ENCODE measurements at regions not wholly inside any gene's neighbourhood (a gene's known extent, or its start where the extent isn't known, plus 50 kb on each side); places are given as distances from the start of the nearest gene placed in this dataset.

DNA sequence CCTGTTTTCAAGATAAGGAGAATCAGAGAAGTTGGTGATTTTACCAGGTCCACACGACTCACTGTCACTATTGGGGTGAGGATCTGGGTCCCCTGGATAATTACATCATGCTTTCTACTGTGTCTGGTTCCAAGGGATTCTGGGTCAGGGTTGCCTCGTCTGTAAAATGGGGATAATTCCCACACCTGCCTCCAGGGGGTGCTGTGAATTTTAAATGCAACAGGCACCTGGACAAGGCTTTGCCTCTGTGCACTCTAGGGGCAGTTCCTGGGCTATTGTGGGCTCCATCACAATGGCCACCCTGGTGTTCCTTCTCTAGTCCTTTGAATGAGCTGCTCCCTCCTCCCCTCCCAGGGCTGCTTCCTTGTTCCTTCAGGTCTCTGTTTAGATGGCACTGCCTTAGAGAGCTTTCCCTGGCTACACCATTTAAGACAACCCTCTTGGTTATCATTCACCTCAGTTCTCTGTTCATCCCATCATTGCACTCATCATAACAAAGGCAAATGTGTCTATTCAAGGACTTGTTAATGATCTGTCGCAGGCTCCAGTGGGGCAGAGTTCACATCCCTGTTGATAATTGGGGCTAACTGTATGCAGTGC lies 178.6 kb downstream of the MIAT start (continued):
- TF ChIP-seq, protein P1, sequence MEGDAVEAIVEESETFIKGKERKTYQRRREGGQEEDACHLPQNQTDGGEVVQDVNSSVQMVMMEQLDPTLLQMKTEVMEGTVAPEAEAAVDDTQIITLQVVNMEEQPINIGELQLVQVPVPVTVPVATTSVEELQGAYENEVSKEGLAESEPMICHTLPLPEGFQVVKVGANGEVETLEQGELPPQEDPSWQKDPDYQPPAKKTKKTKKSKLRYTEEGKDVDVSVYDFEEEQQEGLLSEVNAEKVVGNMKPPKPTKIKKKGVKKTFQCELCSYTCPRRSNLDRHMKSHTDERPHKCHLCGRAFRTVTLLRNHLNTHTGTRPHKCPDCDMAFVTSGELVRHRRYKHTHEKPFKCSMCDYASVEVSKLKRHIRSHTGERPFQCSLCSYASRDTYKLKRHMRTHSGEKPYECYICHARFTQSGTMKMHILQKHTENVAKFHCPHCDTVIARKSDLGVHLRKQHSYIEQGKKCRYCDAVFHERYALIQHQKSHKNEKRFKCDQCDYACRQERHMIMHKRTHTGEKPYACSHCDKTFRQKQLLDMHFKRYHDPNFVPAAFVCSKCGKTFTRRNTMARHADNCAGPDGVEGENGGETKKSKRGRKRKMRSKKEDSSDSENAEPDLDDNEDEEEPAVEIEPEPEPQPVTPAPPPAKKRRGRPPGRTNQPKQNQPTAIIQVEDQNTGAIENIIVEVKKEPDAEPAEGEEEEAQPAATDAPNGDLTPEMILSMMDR (IDR thresholded peaks at IDR 0.05; ENCODE audit: control extremely low read depth in 1 of 3, insufficient read depth in 1 of 3, low read depth in 1 of 3, low read length in 3 of 3) = peak; percentile 66 to 89 (median 88)
- no peak for TF ChIP-seq SP1 (IDR thresholded peaks at IDR 0.05; ENCODE audit: low read depth, low read length)
- TF ChIP-seq, protein P2, sequence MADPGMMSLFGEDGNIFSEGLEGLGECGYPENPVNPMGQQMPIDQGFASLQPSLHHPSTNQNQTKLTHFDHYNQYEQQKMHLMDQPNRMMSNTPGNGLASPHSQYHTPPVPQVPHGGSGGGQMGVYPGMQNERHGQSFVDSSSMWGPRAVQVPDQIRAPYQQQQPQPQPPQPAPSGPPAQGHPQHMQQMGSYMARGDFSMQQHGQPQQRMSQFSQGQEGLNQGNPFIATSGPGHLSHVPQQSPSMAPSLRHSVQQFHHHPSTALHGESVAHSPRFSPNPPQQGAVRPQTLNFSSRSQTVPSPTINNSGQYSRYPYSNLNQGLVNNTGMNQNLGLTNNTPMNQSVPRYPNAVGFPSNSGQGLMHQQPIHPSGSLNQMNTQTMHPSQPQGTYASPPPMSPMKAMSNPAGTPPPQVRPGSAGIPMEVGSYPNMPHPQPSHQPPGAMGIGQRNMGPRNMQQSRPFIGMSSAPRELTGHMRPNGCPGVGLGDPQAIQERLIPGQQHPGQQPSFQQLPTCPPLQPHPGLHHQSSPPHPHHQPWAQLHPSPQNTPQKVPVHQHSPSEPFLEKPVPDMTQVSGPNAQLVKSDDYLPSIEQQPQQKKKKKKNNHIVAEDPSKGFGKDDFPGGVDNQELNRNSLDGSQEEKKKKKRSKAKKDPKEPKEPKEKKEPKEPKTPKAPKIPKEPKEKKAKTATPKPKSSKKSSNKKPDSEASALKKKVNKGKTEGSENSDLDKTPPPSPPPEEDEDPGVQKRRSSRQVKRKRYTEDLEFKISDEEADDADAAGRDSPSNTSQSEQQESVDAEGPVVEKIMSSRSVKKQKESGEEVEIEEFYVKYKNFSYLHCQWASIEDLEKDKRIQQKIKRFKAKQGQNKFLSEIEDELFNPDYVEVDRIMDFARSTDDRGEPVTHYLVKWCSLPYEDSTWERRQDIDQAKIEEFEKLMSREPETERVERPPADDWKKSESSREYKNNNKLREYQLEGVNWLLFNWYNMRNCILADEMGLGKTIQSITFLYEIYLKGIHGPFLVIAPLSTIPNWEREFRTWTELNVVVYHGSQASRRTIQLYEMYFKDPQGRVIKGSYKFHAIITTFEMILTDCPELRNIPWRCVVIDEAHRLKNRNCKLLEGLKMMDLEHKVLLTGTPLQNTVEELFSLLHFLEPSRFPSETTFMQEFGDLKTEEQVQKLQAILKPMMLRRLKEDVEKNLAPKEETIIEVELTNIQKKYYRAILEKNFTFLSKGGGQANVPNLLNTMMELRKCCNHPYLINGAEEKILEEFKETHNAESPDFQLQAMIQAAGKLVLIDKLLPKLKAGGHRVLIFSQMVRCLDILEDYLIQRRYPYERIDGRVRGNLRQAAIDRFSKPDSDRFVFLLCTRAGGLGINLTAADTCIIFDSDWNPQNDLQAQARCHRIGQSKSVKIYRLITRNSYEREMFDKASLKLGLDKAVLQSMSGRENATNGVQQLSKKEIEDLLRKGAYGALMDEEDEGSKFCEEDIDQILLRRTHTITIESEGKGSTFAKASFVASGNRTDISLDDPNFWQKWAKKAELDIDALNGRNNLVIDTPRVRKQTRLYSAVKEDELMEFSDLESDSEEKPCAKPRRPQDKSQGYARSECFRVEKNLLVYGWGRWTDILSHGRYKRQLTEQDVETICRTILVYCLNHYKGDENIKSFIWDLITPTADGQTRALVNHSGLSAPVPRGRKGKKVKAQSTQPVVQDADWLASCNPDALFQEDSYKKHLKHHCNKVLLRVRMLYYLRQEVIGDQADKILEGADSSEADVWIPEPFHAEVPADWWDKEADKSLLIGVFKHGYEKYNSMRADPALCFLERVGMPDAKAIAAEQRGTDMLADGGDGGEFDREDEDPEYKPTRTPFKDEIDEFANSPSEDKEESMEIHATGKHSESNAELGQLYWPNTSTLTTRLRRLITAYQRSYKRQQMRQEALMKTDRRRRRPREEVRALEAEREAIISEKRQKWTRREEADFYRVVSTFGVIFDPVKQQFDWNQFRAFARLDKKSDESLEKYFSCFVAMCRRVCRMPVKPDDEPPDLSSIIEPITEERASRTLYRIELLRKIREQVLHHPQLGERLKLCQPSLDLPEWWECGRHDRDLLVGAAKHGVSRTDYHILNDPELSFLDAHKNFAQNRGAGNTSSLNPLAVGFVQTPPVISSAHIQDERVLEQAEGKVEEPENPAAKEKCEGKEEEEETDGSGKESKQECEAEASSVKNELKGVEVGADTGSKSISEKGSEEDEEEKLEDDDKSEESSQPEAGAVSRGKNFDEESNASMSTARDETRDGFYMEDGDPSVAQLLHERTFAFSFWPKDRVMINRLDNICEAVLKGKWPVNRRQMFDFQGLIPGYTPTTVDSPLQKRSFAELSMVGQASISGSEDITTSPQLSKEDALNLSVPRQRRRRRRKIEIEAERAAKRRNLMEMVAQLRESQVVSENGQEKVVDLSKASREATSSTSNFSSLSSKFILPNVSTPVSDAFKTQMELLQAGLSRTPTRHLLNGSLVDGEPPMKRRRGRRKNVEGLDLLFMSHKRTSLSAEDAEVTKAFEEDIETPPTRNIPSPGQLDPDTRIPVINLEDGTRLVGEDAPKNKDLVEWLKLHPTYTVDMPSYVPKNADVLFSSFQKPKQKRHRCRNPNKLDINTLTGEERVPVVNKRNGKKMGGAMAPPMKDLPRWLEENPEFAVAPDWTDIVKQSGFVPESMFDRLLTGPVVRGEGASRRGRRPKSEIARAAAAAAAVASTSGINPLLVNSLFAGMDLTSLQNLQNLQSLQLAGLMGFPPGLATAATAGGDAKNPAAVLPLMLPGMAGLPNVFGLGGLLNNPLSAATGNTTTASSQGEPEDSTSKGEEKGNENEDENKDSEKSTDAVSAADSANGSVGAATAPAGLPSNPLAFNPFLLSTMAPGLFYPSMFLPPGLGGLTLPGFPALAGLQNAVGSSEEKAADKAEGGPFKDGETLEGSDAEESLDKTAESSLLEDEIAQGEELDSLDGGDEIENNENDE (IDR thresholded peaks at IDR 0.05; ENCODE audit: insufficient replicate concordance, low read length) = no peak
- TF ChIP-seq KDM1A (IDR thresholded peaks at IDR 0.05; ENCODE audit: borderline replicate concordance, low read length) = peak; percentile 54; the same call in 1 of the 2 replicates
- no peak for TF ChIP-seq EP300 (IDR thresholded peaks at IDR 0.05; ENCODE audit: borderline replicate concordance in 1 of 2, low read depth in 2 of 2, low read length in 2 of 2)
- TF ChIP-seq YY1 (IDR thresholded peaks at IDR 0.05; ENCODE audit: low read depth, low read length) = peak; percentile 90
- no peak for TF ChIP-seq SUZ12 (IDR thresholded peaks at IDR 0.05; ENCODE audit: low read length)

Data from H1 (cell line).